Choroid plexus epithelial cell (primary cell): ENCODE measurements at regions not wholly inside any gene's neighbourhood (a gene's known extent, or its start where the extent isn't known, plus 50 kb on each side); places are given as distances from the start of the nearest gene placed in this dataset.

Experiments used
- DNase-seq: peaks from one replicate; pipeline ENCODE4 v3.0.0-alpha.2; 2010; ENCODE audit warnings: low read depth
- H3K4me3 ChIP-seq: 2 replicates; pipeline ENCODE4 v1.5.1; 2011; ENCODE audit warnings: low read depth, mild to moderate bottlenecking, control low read depth, low read length, moderate library complexity
- CTCF ChIP-seq: conservative IDR thresholded peaks from 2 replicates; pipeline ENCODE4 v1.5.1; 2011; ENCODE audit warnings: low read depth, mild to moderate bottlenecking, control low read depth, inconsistent platforms, low read length, moderate library complexity

DNA sequence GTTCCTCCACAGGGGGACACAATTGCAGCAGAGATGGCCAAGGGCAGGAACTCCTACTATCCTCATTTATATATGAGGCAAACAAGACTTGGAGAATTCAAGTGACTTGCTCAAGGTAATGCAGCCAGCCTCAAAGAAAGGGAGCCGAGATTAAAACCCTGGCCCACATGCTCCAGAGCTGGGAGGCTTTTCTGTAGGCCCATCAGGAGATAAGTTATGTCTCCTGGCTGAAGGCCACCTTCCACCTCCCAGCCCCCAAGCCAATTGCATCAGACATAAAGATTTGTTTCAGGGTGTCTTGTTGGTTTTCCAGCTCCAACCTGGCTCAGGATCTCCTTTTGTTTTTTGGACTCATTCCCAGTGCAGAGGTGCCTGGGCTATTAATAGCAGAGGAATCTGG is 59.5 kb downstream of the SMIM38 start:
- no peak for TF ChIP-seq CTCF
- no peak for DNase-seq
- H3K4me3 ChIP-seq, result no peak overlapping the region

DNA sequence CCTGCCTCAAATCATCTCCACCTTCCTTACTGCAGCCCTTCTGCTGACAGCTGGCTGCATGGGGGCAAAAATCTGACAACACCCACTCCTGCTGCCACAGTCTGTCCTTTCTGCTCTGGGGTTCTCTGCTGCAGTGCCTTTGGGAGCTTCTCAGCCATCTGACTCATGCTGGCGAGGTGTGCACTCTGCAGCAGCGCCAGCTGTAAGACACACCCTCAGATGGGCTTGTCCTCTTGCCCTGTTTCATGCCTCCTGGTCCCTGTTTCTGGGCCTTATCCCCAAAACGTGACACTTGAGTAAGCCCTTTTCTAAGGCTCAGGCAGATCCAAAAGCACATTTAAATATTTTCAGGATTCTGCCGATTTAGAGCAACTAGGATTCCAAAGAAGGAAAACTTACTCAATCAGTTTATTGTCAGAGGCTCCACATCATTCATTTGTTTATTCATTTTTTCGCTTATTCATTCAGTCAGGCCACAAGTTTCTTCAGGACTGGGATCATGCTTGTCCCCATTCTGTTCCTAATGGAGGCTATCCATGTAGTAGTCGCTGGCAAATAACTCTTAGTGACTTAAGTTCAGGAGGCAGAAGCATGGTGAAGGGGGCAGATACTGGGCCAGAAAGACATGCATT is 60.2 kb downstream of the SMIM38 start:
- TF ChIP-seq CTCF, result no peak
- H3K4me3 ChIP-seq, result no peak overlapping the region
- DNase-seq, result peak; percentile 9

GRCh38 chr11:69216647-69217051 is 60.9 kb downstream of the SMIM38 start:
- no peak for TF ChIP-seq CTCF
- no peak overlapping the region for H3K4me3 ChIP-seq
- DNase-seq, result no peak

GRCh38 chr11:69217276-69218105 is 61.8 kb downstream of the SMIM38 start:
- DNase-seq, result no peak
- H3K4me3 ChIP-seq, result no peak overlapping the region
- no peak for TF ChIP-seq CTCF

- TF ChIP-seq CTCF, result no peak
- DNase-seq, result no peak
Observed at GRCh38 chr11:69218271-69218682, 62.5 kb downstream of the SMIM38 start.

GRCh38 chr11:69218946-69219720 is 63.4 kb downstream of the SMIM38 start:
- no peak for DNase-seq
- H3K4me3 ChIP-seq, result no peak overlapping the region
- no peak for TF ChIP-seq CTCF

More at GRCh38 chr11:69218271-69218682, 62.5 kb downstream of the SMIM38 start:
- no peak overlapping the region for H3K4me3 ChIP-seq
